Uterus (tissue), 3 donors: ENCODE measurements at regions not wholly inside any gene's neighbourhood (a gene's known extent, or its start where the extent isn't known, plus 50 kb on each side); places are given as distances from the start of the nearest gene placed in this dataset. TPM values are rescaled to one million over a fixed set of nuclear protein-coding genes. Genes with fewer than 3 reads are reported as not detected.

ENCODE experiments used
- DNase-seq, 2 donors: peaks; one replicate each; pipeline ENCODE4 v3.0.0-alpha.2; 2019 to 2020
- H3K27ac ChIP-seq, 2 donors: fragments of 200-600 bp; sonication (generic); 1 replicate in 1 of 2; 2 replicates in 1 of 2; pipeline ENCODE4 v1.5.1; 2016 to 2018
- H3K27me3 ChIP-seq, 2 donors: fragments of 200-600 bp; sonication (generic); one replicate each; pipeline ENCODE4 v1.5.1; 2018 to 2019; ENCODE audit warnings: control low read depth in 1 of 2
- H3K36me3 ChIP-seq, 2 donors: fragments of 200-600 bp; sonication (generic); one replicate each; pipeline ENCODE4 v1.5.1; 2019; ENCODE audit warnings: control low read depth in 1 of 2
- H3K4me1 ChIP-seq, 2 donors: fragments of 200-600 bp; sonication (generic); one replicate each; pipeline ENCODE4 v1.5.1; 2018 to 2019; ENCODE audit warnings: control low read depth in 1 of 2
- H3K4me3 ChIP-seq, 2 donors: fragments of 200-600 bp; sonication (generic); 1 replicate in 1 of 2; 2 replicates in 1 of 2; pipeline ENCODE4 v1.5.1; 2018 to 2019; ENCODE audit warnings: mild to moderate bottlenecking in 1 of 2
- H3K9me3 ChIP-seq, 2 donors: fragments of 200-600 bp; sonication (generic); one replicate each; pipeline ENCODE4 v1.5.1; 2019; ENCODE audit warnings: control low read depth in 1 of 2
- POLR2A ChIP-seq, 2 donors: fragments of 450-650 bp; IDR thresholded peaks; one replicate each; pipeline ENCODE4 v1.6.1; 2016; ENCODE audit warnings: antibody characterized with exemption in 2 of 2, mild to moderate bottlenecking in 1 of 2, moderate library complexity in 1 of 2
- intact Hi-C: fragments of 100-400 bp; cut with DNase I; formaldehyde crosslinking; loops from one replicate; pipeline ENCODE4 v1.15.1; 2023; ENCODE audit warnings: low total_unique reads
- small RNA-seq: library from RNA; depleted of rRNA; stranded (forward); fragments of <200 nt; gene quantifications from one replicate; pipeline ENCODE3, GENCODE V24; 2016
- TF ChIP-seq, protein P1 (sequence below), 4 experiments: fragments of 200-600 bp in 2 of 4; fragments of 450-650 bp in 2 of 4; sonication (generic) in 2 of 4; IDR thresholded peaks; one replicate each; pipeline ENCODE4 v1.5.1; 2016 to 2019; ENCODE audit warnings: antibody characterized with exemption in 4 of 4, mild to moderate bottlenecking in 2 of 4, moderate library complexity in 1 of 4
- donor health status: DM: yes; HTN: yes; CAD: no.

DNA sequence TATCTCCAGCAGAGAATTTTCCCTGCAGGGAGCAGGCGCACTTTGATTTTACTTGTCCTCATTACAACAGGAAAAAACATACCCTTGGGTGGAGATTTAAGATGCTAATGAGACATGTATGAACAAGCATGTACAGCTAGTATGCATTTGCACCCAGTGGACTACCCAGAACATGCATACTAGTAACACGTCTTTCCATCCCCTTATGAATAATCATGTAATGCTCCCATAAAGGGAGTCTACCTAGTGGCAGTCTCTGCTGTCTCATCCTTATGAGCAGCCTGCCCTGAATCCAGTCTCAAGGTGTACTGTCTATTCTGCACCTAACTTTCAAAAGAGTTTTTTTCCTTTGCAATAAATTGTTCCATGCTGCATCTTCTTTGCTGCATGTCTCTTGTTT is 1222.0 kb downstream of the ROBO1 start:
- Histone ChIP-seq H3K4me1 (no peaks in the 10 kb centered on the region), H3K36me3 (no peaks in the 10 kb centered on the region), H3K27me3 (no peaks in the 10 kb centered on the region), H3K27ac (no peak overlapping the region), H3K4me3 (no peak overlapping the region), H3K9me3 (no peaks in the 10 kb centered on the region)
- TF ChIP-seq, protein P1, sequence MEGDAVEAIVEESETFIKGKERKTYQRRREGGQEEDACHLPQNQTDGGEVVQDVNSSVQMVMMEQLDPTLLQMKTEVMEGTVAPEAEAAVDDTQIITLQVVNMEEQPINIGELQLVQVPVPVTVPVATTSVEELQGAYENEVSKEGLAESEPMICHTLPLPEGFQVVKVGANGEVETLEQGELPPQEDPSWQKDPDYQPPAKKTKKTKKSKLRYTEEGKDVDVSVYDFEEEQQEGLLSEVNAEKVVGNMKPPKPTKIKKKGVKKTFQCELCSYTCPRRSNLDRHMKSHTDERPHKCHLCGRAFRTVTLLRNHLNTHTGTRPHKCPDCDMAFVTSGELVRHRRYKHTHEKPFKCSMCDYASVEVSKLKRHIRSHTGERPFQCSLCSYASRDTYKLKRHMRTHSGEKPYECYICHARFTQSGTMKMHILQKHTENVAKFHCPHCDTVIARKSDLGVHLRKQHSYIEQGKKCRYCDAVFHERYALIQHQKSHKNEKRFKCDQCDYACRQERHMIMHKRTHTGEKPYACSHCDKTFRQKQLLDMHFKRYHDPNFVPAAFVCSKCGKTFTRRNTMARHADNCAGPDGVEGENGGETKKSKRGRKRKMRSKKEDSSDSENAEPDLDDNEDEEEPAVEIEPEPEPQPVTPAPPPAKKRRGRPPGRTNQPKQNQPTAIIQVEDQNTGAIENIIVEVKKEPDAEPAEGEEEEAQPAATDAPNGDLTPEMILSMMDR (IDR thresholded peaks at IDR 0.05): no peak
- no peak for TF ChIP-seq POLR2A (IDR thresholded peaks at IDR 0.05)
- no peak for DNase-seq
- intact Hi-C loops: no loop called here

Small RNA genes in the stretch of these regions (small RNA-seq; reads per million reads assigned to genes)
- not detected for gene RN7SKP61
- not detected for gene RN7SL647P
- not detected for gene RNU6-217P
